COLO668 (cell line): ENCODE measurements at regions not wholly inside any gene's neighbourhood (a gene's known extent, or its start where the extent isn't known, plus 50 kb on each side); places are given as distances from the start of the nearest gene placed in this dataset.
"Not testable (repeated sequence)": the region's sequence is repeated elsewhere in the genome, so short reads cannot be mapped to it uniquely, and the experiment has no call there.

ENCODE experiments used
- DNase-seq: peaks from one replicate; lab custom pipeline; 2025; ENCODE audit not compliant: unreplicated experiment; lab: John Stamatoyannopoulos, UW

DNA sequence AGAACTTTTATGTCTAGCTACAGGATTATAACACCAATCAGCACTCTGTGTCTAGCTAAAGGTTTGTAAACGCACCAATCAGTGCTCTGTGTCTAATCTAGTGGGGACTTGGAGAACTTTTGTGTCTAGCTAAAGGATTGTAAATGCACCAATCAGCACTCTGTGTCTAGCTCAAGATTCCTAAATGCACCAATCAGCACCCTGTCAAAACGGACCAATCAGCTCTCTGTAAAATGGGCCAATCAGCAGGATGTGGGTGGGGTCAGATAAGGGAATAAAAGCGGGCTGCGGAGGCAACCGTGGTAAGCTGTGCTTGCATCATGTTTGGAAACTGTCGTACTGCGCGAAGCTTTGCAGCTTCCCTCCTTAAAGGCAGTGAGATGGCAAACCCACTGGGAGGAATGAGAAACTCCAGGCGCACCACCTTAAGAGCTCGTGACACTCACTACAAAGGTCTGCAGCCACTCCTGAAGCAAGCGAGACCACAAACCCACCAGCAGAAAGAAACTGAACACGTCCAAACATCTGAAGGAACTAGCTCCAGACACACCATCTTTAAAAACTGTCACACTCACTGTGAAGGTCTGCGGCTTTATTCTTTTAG lies 112.1 kb upstream of the DUSP22 start:
- DNase-seq = not testable (repeated sequence)

DNA sequence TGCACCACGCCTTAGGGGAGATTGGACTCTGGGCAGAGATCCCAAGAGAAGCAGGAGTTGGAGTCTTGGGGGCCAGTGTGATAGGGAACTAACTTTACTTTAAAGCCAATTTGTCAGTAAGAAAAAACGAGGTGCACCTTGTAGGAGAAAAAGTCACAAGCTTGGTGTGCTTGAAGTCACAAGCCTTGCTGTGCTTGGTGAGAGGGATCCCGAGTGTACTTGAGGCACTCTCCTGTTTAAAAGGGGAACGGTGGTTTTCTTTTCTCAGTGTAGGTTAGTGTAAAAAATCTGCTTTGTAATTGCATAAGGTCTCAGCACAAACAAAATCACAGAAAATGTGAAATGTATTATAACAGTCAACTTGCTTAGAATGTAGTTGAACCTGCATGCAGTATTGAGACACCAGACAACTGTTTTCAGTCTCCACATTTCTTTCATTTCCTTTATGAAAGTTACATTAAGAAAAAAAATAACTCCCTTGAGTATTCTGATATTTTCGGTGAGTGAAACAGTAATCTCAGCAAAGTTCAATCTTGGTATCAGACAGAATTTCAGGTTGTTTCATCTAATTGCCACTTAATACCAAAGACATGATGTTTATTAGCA lies 111.1 kb upstream of the DUSP22 start:
- DNase-seq = no peak

DNA sequence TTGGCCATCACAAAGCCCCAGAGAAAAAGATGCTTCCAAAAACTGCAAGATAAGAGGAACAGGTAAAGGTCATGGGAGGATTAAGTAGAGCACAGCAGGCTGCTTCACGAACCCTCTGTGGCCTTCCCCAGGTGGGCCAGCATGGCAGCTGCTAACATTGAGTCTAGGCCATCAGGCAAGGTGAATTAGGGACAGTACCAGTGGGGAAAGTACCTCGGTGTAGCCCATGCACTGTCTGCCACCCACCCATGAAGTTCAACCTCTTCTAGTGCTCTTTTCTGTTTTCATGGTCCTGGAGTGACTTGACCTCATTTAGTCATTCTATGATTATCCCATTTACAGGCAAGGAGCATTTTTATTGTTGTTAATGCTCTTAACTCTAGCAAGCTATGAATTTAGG lies 108.6 kb upstream of the DUSP22 start:
- no peak for DNase-seq

DNA sequence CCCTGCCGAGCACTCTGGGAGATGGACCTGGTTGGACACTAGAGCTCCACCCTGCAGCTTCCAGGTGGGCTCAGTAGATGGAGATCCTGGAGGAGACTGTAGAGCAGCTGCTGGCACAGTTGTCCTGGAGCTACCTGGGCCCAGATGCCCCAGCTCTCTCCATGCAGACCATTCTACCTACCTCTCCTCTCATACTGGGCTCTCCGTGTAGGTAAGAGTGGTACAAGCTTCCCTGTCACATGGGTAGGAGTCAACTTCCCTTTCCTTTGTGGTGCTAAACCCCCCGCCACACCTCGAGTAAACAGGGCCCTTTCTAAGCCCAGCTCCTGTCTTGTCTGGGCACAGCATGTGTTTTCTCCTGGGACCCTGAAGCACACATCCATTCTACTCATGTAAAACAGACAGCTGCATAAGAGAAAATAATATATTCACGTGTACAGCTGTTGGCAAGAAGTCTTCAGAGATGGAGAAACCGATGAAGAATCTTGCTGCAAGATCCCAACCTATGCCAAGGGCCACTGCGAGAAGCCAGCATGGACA lies 108.1 kb upstream of the DUSP22 start:
- no peak for DNase-seq

DNA sequence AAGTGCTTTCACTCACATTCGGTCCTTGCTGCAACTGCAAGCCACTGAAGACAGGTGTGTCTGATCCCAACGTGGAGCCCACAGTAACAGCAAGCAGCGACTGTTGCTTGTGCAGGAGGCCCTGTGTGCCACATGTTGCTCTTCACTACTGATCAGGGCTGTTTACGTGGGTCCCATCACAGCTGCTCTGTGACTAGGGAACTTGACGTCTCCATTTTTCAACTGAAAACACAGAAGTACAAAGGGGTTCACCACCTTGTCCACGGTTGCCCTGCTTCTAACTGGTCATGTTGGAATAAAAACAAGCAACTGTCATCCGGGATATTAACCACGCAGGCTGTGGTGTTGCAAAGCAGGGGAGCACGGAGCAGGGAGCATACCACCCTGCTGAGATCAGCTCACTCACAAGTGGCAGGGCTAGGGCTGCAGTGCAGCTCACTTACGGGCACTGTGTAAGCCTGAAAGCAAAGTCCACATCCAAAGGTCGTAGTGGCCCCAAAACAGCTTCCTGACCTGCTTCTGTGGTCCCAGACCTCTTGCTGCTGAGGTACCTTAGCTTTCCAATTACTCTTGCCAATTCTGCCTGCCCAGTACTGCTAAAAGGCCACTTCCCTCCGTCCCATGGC lies 105.8 kb upstream of the DUSP22 start:
- no peak for DNase-seq

DNA sequence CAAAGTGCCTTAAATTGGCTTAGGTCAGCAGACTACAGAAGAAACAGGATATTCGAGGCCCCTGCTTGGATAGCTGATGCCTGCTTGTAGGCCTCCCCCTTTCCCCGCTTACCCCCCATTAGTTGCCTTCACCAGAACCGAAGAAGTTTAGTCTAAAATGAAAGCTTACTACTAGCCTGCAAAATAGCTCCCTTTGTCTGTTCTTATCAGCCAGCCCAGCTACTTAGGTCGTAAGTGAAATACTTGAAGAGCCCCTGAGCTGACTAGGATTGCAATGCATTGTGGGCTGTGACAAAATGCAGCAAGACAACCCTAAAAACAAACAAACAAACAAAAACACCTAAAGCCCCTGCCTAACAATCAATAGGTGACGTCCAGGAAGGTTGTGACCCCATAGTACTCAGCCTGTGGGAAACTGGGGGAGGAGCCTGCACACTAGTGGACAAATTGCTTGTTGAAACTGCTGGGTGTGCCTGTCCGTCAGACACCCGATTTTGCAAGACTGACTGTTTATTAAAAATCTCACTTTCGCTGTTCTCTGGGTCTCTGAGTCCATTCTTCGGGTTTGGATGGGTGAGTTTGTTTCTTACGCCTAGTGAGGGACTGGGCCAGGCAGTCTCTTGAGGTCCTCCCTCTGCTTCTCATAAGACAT lies 105.0 kb upstream of the DUSP22 start:
- DNase-seq = no peak

DNA sequence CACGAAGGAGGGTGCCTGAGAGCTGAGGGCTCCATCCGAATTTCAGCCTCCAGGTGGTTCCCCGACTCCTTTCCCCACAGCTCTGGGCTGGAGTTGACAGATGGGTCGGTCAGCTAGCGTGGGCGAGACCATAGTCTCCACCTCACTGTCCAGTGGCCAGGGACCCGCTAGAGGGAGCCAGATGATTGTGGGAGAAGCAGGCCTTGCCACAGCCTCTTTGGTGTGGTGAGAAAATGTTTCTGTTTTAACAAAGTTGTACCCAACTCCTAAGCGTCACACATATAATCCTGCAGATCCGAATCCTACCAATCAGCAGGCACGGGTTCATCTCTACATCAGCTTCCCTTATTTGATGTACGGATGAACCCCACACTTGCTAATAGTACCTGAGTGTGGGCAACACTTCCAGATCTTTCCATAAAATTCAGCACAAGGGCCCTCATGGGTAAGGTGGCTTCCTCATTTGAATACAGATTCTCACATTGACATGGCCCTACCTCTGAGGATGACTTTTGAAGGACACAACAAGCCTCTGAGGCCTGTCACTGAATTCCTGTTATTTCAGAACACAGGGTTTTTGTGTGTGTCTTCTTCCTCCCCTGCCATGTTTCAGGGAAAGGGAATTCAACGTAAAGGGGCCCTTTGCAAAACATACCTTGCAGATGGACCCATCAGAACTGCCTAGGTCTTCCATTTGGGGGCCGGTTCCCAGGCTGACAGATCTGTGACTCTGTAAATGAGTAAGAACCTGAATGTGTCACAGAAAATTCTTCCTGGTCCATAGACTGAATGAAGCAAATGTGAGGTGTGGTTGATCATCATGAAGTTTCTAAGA lies 103.2 kb upstream of the DUSP22 start:
- DNase-seq = peak; percentile 48

DNA sequence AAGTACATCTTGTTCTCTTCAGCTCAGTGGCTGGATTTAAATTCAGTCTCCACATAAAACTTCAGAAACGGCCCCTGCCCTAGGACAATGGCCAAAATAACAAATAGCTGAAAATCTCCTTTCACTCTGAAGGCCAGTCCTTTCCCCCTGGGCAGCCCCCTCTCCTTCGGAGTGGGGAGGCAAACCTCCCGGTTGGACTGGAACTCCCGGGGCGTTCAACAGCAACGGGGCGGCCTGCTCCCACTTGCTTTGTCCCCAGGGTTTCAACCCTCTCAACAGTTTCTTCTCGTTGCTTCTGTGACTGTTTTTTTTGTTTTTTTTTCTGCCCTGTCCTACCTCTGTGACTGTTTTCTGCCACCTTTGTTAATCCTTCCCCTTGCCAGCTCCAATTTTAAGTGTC lies 102.6 kb upstream of the DUSP22 start:
- no peak for DNase-seq

DNA sequence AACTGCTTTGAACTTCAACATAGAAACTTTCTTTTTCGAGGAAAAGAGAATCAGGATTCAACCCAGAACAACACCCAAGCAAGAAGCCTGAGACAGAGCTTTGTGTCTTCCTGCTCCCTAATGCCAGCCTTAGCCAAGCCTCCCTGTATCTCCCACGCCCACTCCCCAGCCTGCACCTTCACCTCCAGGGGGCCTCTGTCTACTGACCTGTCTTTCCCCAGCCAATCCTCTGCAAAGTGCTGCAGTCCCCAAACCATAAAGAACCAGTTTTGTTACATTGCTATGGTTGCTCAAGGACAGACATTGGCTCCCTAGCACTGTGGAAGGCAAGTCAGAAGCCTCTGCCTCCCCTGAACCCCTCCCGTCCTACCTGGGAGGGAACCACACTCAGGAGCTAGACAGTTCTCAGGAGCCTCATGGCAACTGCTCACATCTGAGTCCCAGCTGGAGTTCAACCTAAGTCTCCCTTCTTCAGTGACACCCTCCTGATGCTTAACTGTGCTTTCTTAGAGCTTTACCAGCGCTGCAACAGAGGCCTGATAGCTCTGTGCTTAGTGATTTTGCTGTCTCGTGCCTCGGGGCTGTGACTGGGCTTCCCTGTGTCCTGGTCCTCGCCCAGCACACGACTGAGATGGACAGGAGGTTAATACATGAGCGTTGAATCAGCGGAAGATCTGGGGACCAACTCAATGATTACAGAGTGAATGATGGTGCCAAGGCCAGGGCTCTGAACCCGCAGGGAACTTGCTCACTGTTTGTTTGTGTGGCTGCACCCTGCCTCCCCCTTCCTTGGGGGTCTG lies 101.5 kb upstream of the DUSP22 start:
- no peak for DNase-seq

DNA sequence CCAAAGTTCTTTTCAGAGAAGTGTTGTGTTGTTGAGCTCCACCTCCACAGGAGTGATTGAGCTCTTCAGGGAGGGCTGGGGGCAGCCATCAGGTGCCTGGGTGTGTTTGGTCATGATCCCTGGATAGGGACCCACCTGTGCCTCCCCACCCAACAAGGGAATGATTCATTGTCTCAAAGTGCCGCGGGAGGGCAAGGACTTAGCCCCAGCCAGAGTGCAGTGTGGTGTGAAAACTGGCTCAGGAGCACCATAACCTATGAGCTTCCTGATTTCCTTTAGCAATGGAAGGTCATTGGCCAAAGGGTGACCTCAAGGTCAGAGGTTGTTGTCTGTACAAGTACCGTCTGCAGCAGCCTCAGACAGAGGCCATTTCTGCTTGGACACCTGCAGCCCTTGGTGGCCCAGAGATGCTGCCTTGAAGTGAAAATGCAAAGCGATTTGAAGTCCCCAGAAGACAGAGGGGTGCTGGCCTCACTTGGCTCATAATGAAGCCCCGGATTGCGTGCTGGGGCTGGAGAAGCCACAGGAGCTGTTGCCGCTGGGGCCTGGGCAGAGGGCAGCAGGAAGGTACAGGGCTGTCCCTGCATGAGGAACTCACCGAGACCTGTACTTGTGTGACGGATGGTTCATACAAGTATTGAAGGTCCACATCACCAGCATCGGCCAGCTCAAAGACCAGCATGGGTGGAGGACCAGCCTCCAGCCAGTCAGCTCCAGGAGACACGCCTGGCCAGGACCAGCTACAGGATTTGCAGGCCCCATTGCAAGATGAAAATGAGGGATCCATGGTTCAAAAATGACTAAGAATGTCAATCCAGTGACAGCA lies 100.6 kb upstream of the DUSP22 start:
- no peak for DNase-seq

DNA sequence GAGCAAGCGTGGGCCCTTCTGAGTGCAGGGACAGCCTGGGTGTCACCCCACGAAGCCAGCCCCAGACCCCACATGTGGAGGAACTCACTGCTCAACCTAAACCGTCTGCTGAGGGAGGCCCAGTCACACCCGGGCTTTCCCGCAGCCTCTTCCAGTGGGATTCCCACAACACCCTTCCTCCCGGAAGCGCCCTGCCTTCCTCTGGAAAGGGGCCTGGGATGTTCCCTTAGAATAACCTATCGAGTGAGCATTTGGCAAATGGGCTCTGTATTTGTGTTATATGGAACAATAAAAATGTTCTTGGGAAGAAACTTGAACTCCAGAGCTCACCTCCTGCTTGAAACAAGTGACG lies 100.0 kb upstream of the DUSP22 start:
- no peak for DNase-seq

DNA sequence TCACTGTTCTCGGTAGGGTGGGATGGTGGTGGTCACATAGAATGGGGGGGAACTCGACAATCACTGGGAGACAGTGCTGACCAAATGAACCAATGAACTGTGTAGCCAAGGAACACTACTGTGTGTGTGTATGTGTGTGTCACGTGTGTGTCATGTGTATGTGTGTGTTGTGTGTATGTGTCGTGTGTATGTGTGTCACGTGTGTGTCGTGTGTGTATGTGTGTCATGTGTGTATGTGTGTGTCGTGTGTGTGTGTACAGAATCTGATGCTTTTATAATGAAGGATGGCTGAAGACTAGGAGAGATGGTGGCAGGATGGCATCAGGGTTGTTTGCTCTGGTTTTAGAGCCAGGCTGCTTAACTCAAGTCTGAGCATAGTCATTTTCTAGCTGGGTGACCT lies 99.1 kb upstream of the DUSP22 start:
- DNase-seq = no peak

DNA sequence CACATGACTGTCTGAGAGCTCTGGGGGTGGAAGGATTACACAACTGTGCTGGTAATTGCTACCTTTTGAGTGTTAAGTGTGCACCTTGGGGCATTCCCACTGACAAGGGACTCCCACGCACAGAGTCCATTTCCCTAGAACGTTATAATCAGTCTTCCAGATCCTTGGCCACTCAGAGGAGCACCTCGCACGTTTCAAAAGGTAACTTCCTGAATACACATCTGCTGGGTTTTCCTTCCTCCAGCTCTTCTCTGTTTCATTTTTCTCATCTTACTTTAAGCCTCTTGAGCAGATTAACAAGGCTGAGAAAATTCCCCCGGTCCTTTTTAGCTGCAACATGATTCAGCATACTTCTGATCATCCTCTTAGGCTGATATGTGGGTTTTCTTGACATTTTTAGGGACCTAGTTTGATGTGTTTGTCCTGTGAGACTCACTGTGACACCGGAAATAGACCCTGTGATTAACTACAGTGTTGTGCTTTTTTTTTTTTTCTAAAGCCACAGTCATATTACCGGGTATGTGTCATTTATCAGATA lies 98.4 kb upstream of the DUSP22 start:
- no peak for DNase-seq

DNA sequence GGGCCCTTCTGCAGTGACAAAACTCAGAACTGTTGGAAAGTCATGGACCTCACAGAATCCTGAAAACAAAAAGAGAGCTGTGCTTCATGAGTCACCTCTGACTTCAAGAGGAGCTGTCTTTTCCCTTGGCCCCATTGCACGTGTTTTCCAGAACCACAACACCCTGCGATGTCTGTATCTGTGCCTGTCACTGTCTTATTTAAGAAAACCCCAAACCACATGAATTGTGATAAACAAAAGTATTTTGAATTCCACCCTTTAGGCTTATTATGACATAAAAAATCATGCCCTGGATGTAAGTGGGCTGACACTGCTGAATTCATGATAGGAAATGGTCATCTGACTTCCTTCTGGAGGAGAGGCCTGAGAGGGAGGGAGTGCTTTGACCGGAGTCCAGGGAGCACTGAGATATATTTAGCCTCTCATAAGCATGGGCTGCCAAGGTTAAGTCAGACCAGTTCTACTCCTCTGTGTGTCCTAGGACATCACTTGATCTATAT lies 96.4 kb upstream of the DUSP22 start:
- no peak for DNase-seq

DNA sequence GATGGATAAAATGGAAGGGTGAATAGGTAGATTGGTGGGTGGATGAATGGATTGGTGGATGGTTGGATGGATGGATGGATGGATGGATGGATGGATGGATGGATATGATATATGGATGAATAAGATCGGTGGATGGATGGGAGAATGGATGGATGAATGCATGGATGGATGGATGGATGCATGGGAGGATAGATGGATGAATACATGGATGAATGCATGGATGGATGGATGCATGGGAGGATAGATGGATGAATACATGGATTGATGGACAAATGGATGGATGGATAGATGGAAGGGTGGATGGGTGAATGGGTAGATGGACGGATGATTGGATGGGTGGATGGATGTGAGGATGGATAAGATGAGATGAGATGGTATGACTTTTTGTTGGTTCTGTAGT lies 95.7 kb upstream of the DUSP22 start:
- DNase-seq = no peak

DNA sequence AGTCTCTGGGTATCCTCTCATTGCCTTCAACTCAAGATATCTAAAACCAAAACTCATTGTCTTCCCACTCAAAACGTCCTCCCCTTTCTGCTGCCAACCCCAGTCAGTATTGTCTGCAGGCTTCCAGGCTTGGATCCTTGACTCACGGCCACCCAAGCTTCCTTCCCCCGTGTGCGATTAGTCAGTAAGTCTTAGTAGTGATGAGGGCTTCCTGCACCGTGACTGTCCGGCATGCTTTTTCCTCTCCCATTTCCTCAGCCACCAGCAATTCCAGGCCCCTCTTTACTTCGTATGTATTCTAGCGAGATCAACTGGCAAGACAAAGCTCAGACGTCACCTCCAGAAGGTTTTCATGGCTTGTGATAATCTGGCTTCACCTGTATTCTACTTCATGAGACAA lies 88.6 kb upstream of the DUSP22 start:
- DNase-seq = no peak

DNA sequence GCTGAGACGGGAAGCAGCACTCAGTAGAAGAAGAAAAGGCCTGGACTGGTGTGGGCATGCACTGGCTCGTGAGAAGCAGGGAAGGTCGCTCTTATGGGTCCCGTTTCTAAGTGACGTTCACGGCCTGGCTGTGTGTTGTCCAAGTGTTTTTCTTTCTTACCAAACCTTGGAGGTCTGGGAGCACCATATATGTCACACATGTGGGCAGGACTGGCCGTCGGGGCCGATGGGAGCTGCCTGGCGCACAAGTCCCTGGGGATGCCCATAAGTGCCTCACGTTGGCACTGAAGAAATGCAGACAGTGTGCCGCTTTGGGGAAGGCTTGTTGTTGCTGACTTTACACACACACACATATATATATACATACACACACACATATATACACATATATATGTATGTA lies 86.0 kb upstream of the DUSP22 start:
- DNase-seq = no peak

DNA sequence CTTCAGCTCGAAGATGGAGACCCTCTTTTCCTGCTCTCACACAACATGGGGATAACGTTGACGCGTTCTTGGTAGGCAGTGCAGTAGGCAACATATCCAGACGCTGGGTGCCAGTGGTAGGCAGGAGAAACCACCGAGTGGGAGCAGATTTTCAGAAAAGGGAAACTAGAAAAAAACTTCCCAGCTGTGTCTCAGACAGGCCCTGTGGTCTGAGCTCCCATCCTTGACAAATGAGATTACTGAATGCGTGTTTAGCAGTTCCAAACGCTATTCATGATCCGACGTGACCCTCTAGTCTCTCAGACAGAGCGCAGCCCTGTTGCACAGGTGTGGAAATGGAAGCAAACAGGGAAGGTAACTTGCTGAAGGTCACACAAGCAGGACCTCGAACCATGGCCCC lies 83.9 kb upstream of the DUSP22 start:
- DNase-seq = no peak

DNA sequence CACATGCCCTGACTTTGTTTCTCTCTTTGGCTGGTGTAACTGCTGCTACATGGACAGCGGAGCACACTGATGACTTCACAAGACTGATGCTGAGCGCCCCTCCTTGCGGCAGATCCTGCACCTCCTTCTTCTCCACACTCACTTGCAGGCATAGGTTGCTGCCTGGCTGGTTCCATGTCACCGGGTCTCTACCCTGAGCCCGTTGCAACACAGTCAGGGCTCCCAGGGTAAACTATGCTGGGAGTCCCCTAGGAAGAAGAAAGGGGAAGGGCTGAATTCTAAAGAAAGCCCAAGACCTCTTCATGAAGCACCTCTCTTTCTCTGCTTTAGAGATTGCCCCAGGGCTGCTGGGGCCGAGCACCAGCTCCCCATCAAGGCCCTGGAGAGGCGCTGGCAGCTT lies 83.3 kb upstream of the DUSP22 start:
- no peak for DNase-seq
